ENCODE measurements at regions not wholly inside any gene's neighbourhood (a gene's known extent, or its start where the extent isn't known, plus 50 kb on each side); places are given as distances from the start of the nearest gene placed in this dataset.

GRCh38 chr17:56047331-56047730, 105.9 kb upstream of the ANKFN1 start:
- TF ChIP-seq POLR2A (IDR thresholded peaks at IDR 0.05) = no peak
- TF ChIP-seq CTCF (IDR thresholded peaks at IDR 0.05) = no peak

Measured in breast epithelium (tissue), 3 donors.